PFSK-1 (cell line): ENCODE measurements at regions not wholly inside any gene's neighbourhood (a gene's known extent, or its start where the extent isn't known, plus 50 kb on each side); places are given as distances from the start of the nearest gene placed in this dataset.

ENCODE experiments used
- FOXP2 ChIP-seq: optimal IDR thresholded peaks from 2 replicates; pipeline ENCODE3; 2011; ENCODE audit warnings: borderline replicate concordance, control low read depth, inconsistent platforms; ENCODE audit not compliant: insufficient read depth; ENCODE audit errors: extremely low read length, extremely low read depth
- POLR2AphosphoS5 ChIP-seq: IDR thresholded peaks from 2 replicates; pipeline ENCODE4 v1.6.1; 2012; ENCODE audit warnings: low read depth, mild to moderate bottlenecking, control low read depth, low read length, moderate library complexity
- SIN3A ChIP-seq: IDR thresholded peaks from 2 replicates; pipeline ENCODE4 v1.6.1; 2012; ENCODE audit warnings: mild to moderate bottlenecking, low read length, moderate library complexity, borderline replicate concordance; ENCODE audit not compliant: insufficient read depth
- TAF1 ChIP-seq: IDR thresholded peaks from 2 replicates; pipeline ENCODE4 v1.6.1; 2012; ENCODE audit warnings: low read length, control low read depth, borderline replicate concordance; ENCODE audit not compliant: insufficient read depth
- TF ChIP-seq, protein P1 (sequence below), 2 experiments: IDR thresholded peaks; 2 replicates each; pipeline versions ENCODE4 v1.6.1 to v1.8.0; 2011 to 2012; ENCODE audit warnings: low read depth in 2 of 2, low read length in 2 of 2, control low read depth in 1 of 2, inconsistent platforms in 1 of 2, mild to moderate bottlenecking in 1 of 2, moderate library complexity in 1 of 2; ENCODE audit not compliant: insufficient read depth in 1 of 2

DNA sequence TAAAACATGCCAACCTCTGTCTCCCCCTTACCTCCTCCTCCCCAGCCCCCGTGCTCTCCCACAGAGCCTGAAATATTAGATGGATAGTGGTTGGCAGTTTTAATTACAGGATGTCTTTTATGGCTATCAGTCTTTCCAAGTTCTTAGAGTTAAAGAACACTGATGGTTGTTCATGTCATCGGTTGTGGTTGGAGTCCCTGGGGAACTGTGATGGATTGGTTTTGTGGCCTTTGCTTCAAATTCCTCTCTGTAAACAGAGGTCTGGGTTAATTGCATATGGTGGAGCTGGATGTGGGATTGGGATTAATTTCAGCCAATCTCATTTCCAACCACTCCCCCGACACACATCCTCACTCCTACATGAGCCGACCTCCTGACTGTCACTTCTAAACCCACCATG lies 164.5 kb upstream of the PROK2 start:
- no peak for TF ChIP-seq TAF1
- no peak for TF ChIP-seq SIN3A
- no peak for TF ChIP-seq FOXP2
- no peak for TF ChIP-seq POLR2AphosphoS5
- TF ChIP-seq, protein P1, sequence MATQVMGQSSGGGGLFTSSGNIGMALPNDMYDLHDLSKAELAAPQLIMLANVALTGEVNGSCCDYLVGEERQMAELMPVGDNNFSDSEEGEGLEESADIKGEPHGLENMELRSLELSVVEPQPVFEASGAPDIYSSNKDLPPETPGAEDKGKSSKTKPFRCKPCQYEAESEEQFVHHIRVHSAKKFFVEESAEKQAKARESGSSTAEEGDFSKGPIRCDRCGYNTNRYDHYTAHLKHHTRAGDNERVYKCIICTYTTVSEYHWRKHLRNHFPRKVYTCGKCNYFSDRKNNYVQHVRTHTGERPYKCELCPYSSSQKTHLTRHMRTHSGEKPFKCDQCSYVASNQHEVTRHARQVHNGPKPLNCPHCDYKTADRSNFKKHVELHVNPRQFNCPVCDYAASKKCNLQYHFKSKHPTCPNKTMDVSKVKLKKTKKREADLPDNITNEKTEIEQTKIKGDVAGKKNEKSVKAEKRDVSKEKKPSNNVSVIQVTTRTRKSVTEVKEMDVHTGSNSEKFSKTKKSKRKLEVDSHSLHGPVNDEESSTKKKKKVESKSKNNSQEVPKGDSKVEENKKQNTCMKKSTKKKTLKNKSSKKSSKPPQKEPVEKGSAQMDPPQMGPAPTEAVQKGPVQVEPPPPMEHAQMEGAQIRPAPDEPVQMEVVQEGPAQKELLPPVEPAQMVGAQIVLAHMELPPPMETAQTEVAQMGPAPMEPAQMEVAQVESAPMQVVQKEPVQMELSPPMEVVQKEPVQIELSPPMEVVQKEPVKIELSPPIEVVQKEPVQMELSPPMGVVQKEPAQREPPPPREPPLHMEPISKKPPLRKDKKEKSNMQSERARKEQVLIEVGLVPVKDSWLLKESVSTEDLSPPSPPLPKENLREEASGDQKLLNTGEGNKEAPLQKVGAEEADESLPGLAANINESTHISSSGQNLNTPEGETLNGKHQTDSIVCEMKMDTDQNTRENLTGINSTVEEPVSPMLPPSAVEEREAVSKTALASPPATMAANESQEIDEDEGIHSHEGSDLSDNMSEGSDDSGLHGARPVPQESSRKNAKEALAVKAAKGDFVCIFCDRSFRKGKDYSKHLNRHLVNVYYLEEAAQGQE (IDR thresholded peaks at IDR 0.05; ENCODE audit: insufficient read depth in 1 of 2, low read depth in 2 of 2, low read length in 2 of 2) = no peak
